HEK293T (cell line): ENCODE measurements at regions not wholly inside any gene's neighbourhood (a gene's known extent, or its start where the extent isn't known, plus 50 kb on each side); places are given as distances from the start of the nearest gene placed in this dataset.
"Not testable (repeated sequence)": the region's sequence is repeated elsewhere in the genome, so short reads cannot be mapped to it uniquely, and the experiment has no call there.

Source experiments
- ARNT ChIP-seq: fragments of 450-650 bp; IDR thresholded peaks from 2 replicates; pipeline ENCODE4 v1.6.1; 2017; ENCODE audit warnings: mild to moderate bottlenecking
- BHLHE40 ChIP-seq: fragments of 450-650 bp; IDR thresholded peaks from 2 replicates; pipeline ENCODE4 v1.6.1; 2016; ENCODE audit warnings: mild to moderate bottlenecking, moderate library complexity, borderline replicate concordance
- CTBP1 ChIP-seq: fragments of 450-650 bp; IDR thresholded peaks from 2 replicates; pipeline ENCODE4 v1.6.1; 2016; ENCODE audit warnings: borderline replicate concordance
- ELF4 ChIP-seq: fragments of 450-650 bp; IDR thresholded peaks from 2 replicates; pipeline ENCODE4 v1.6.1; 2017; ENCODE audit warnings: antibody characterized with exemption
- FOXA1 ChIP-seq: fragments of 450-650 bp; IDR thresholded peaks from 2 replicates; pipeline ENCODE4 v1.6.1; 2016; ENCODE audit warnings: mild to moderate bottlenecking
- HDGF ChIP-seq: fragments of 450-650 bp; IDR thresholded peaks from 2 replicates; pipeline ENCODE4 v1.6.1; 2017; ENCODE audit warnings: antibody characterized with exemption, borderline replicate concordance
- SP1 ChIP-seq: fragments of 450-650 bp; IDR thresholded peaks from 2 replicates; pipeline ENCODE4 v1.6.1; 2017
- TARDBP ChIP-seq: fragments of 450-650 bp; IDR thresholded peaks from 2 replicates; pipeline ENCODE4 v1.6.1; 2016
- TF ChIP-seq, protein P1 (sequence below): fragments of 450-650 bp; IDR thresholded peaks from 2 replicates; pipeline ENCODE4 v1.6.1; 2016

DNA sequence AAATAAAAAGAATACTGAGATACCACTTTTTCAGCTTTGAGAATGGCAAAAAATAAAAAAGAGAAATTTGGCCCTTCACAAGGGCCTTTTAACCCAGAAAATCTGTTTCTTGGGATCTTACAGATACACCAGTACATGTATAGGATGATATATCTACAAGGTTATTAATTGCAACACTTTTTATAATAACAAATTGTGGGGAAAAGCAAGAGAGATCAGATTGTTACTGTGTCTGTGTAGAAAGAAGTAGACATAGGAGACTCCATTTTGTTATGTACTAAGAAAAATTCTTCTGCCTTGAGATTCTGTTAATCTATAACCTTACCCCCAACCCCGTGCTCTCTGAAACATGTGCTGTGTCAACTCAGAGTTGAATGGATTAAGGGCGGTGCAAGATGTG, 378.7 kb downstream of the KIF2B start:
- TF ChIP-seq ELF4, TARDBP, ARNT, SP1, CTBP1, BHLHE40, HDGF, FOXA1: not testable (repeated sequence)
- TF ChIP-seq, protein P1, sequence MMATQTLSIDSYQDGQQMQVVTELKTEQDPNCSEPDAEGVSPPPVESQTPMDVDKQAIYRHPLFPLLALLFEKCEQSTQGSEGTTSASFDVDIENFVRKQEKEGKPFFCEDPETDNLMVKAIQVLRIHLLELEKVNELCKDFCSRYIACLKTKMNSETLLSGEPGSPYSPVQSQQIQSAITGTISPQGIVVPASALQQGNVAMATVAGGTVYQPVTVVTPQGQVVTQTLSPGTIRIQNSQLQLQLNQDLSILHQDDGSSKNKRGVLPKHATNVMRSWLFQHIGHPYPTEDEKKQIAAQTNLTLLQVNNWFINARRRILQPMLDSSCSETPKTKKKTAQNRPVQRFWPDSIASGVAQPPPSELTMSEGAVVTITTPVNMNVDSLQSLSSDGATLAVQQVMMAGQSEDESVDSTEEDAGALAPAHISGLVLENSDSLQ, result not testable (repeated sequence)
